ENCODE measurements at regions not wholly inside any gene's neighbourhood (a gene's known extent, or its start where the extent isn't known, plus 50 kb on each side); places are given as distances from the start of the nearest gene placed in this dataset.

GRCh38 chr10:61169294-61169693 is 225.3 kb upstream of the RHOBTB1 start:
- TF ChIP-seq CTCF (conservative IDR thresholded peaks at IDR 0.05; ENCODE audit: low read depth, low read length) = 0 out of 2 replicates have a peak, but pooled peaks have one; percentile 4
- TF ChIP-seq EZH2 (IDR thresholded peaks at IDR 0.05; ENCODE audit: low read length, unreplicated experiment) = no peak
- no peak for TF ChIP-seq EZH2phosphoT487 (IDR thresholded peaks at IDR 0.05; ENCODE audit: borderline replicate concordance, low read length)
